ENCODE measurements at regions not wholly inside any gene's neighbourhood (a gene's known extent, or its start where the extent isn't known, plus 50 kb on each side); places are given as distances from the start of the nearest gene placed in this dataset.

- TF ChIP-seq POLR2A (IDR thresholded peaks at IDR 0.05; ENCODE audit: low read depth, low read length) = no peak
- no peak for DNase-seq (ENCODE audit: insufficient read length, low spot score)
- FAIRE-seq = no peak
Measured at GRCh38 chr11:21897752-21898151, 295.1 kb upstream of the ANO5 start.

- no peak for DNase-seq (ENCODE audit: insufficient read length, low spot score)
Measured at GRCh38 chr11:21908211-21908610, 284.7 kb upstream of the ANO5 start.

DNA sequence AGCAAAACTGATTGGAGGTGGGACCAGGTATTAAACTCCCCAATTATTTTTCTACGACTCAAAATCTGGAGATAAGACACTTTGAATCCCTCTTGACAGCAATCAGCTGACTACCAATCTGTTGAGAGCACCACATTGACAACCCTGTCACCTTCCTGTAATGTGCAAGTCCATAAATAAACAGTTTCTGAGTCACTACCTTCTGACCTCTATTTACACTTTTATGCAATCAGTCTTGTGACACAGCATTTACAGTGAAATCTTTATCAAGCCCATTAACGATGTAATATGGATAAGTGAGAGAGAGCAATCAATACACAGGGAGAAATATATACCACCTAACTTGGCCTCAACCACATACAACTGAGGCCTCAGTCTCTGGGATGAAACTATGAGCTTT, 283.7 kb upstream of the ANO5 start:
- FAIRE-seq = no peak
- TF ChIP-seq POLR2A (IDR thresholded peaks at IDR 0.05; ENCODE audit: low read depth, low read length) = no peak
- DNase-seq (ENCODE audit: insufficient read length, low spot score) = no peak

More at GRCh38 chr11:21908211-21908610, 284.7 kb upstream of the ANO5 start:
- TF ChIP-seq POLR2A (IDR thresholded peaks at IDR 0.05; ENCODE audit: low read depth, low read length) = no peak
- FAIRE-seq = no peak

DNA sequence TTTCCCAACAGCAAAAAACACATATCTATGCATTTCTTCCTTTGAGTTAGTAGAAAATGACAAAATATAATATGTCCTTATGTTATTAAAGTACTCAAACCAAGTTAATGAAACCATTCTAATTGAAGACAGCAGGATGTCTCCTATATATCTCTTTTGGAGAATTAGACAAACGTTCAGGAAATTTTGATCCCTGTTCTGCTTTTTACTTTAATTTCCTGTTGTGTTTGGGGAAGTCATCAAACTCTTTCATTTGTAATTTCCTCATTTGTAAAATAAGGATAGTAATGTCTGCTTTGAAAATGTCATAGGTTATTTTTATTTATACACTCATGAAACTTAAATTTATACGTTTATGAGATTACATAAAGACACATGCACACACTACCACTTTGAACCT, 281.8 kb upstream of the ANO5 start:
- no peak for TF ChIP-seq POLR2A (IDR thresholded peaks at IDR 0.05; ENCODE audit: low read depth, low read length)
- DNase-seq (ENCODE audit: insufficient read length, low spot score) (no peak), FAIRE-seq (no peak)

- DNase-seq (ENCODE audit: insufficient read length, low spot score) (no peak), FAIRE-seq (no peak)
- no peak for TF ChIP-seq POLR2A (IDR thresholded peaks at IDR 0.05; ENCODE audit: low read depth, low read length)
Measured at GRCh38 chr11:21912285-21912684, 280.6 kb upstream of the ANO5 start.

DNA sequence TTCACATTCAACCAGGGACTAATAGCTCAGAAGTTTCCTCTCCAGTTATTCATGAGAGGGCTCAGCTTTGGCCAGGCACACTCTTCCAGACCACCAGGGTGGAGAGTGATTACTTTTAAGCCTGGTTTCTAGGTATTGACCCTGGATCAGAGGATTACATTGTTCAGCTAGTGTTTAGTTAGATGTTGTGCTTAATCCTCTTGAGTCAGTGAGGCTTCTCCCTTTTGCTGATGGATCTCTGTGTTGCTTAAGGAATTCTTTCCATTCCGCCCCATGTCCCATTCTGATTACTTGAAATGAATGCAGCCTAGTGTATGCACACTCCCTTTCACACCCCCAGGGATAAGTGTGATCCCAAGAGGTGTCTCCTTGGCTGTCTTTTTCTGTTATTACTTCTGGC, 271.7 kb upstream of the ANO5 start:
- FAIRE-seq (no peak), DNase-seq (ENCODE audit: insufficient read length, low spot score) (no peak)
- no peak for TF ChIP-seq POLR2A (IDR thresholded peaks at IDR 0.05; ENCODE audit: low read depth, low read length)

DNA sequence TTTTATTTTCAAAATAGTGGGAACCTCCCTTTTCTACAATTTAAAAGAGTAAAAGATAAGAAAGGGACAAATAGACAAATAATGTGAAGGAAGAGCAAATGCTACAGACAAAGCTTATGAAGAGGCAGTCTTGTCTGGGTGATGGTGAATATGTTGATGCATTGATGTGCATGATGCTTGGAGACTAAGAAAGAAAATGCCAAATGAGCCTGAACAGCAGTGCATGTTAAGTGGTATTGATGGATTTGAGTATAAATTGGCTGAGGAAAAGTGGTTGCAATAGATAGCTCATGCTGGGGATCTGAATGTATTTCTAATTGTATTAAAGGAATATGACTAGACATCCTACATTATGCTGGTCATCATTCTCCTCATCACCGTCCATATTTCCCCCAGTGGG, 268.6 kb upstream of the ANO5 start:
- DNase-seq (ENCODE audit: insufficient read length, low spot score) (no peak), FAIRE-seq (no peak)
- TF ChIP-seq POLR2A (IDR thresholded peaks at IDR 0.05; ENCODE audit: low read depth, low read length) = no peak

- FAIRE-seq = no peak
- no peak for TF ChIP-seq POLR2A (IDR thresholded peaks at IDR 0.05; ENCODE audit: low read depth, low read length)
- no peak for DNase-seq (ENCODE audit: insufficient read length, low spot score)
Measured at GRCh38 chr11:21927628-21928027, 265.3 kb upstream of the ANO5 start.

DNA sequence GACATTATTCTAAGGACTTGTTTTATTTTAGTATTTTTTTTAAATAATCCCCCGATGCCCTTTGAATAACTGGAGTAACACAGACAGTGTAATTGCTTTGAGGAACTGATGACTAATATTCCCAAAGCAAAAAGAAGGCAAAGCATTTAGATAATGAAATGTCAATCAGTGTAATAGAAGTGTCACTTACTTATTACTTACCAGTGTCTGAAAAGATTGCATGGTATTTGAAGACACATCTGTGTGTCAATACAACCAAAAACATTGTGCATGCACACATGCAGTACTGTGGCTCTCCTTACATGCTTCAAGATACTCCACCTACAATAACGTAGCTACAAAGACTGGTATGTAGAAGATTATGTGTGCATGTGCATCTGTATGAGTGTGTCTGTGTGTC, 264.0 kb upstream of the ANO5 start:
- FAIRE-seq (no peak), DNase-seq (ENCODE audit: insufficient read length, low spot score) (no peak)
- no peak for TF ChIP-seq POLR2A (IDR thresholded peaks at IDR 0.05; ENCODE audit: low read depth, low read length)

DNA sequence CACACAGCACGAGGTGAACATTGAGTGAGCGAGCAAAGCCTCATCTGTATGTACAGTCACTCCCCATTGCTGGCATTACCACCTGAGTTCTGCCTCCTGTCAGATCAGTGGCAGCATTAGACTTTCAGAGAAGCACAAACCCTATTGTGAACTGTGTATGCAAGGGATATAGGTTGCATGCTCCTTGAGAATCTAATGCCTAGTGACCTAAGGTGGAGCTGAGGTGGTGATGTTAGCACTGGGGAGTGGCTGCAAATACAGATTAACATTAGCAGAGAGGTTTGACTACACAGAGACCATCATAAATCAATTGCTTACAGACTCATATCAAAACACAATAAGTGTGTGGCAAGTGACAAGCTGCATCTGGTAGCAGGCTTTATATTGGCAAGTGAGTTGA, 262.5 kb upstream of the ANO5 start:
- no peak for DNase-seq (ENCODE audit: insufficient read length, low spot score)
- no peak for FAIRE-seq
- TF ChIP-seq POLR2A (IDR thresholded peaks at IDR 0.05; ENCODE audit: low read depth, low read length) = no peak

GRCh38 chr11:21931436-21932101, 261.3 kb upstream of the ANO5 start:
- DNase-seq (ENCODE audit: insufficient read length, low spot score) = no peak
- FAIRE-seq = no peak
- no peak for TF ChIP-seq POLR2A (IDR thresholded peaks at IDR 0.05; ENCODE audit: low read depth, low read length)

DNA sequence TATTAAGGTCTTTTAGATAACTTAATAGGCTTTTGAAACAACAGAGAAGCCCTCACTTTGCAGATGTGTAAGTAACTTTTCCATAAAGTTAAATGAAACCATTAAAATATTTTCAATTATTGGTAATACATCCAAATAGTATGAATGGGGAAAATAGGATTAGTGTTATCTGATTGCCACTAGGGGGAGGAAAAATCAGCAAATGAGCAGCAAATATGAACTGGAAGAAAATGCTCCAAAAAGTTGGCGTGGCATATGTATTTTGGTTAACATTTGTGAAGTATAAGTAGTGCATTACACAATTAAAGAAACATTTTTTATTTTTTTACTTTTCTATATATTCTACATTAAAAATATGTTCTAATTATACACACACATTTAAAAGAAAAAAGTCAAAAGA, 259.8 kb upstream of the ANO5 start:
- FAIRE-seq = no peak
- no peak for TF ChIP-seq POLR2A (IDR thresholded peaks at IDR 0.05; ENCODE audit: low read depth, low read length)
- DNase-seq (ENCODE audit: insufficient read length, low spot score) = no peak

- TF ChIP-seq POLR2A (IDR thresholded peaks at IDR 0.05; ENCODE audit: low read depth, low read length) = no peak
- FAIRE-seq = no peak
Measured at GRCh38 chr11:21944577-21944976, 248.3 kb upstream of the ANO5 start.

GRCh38 chr11:21948876-21949275, 244.0 kb upstream of the ANO5 start:
- TF ChIP-seq POLR2A (IDR thresholded peaks at IDR 0.05; ENCODE audit: low read depth, low read length) = no peak
- FAIRE-seq = no peak
- DNase-seq (ENCODE audit: insufficient read length, low spot score) = no peak

More at GRCh38 chr11:21944577-21944976, 248.3 kb upstream of the ANO5 start:
- no peak for DNase-seq (ENCODE audit: insufficient read length, low spot score)

- TF ChIP-seq POLR2A (IDR thresholded peaks at IDR 0.05; ENCODE audit: low read depth, low read length) = no peak
- DNase-seq (ENCODE audit: insufficient read length, low spot score) (no peak), FAIRE-seq (no peak)
Measured at GRCh38 chr11:21949763-21950413, 243.0 kb upstream of the ANO5 start.

All from H54 (cell line).